Caco-2 (cell line): ENCODE measurements at regions not wholly inside any gene's neighbourhood (a gene's known extent, or its start where the extent isn't known, plus 50 kb on each side); places are given as distances from the start of the nearest gene placed in this dataset.

Experiments used
- BruUV-seq: library from RNA; stranded (reverse); fragments of 400-500 nt; replicated peaks from 2 replicates; lab custom pipeline; 2021; lab: Mats Ljungman, UMichigan
- CTCF ChIA-PET: fragments of 300-600 bp; sonication (Branson Sonifier 250); formaldehyde crosslinking; loops from one replicate; lab custom pipeline; 2022; ENCODE audit warnings: antibody characterized with exemption; lab: Charles Lee
- POLR2A ChIA-PET: fragments of 300-600 bp; sonication (Branson Sonifier 250); formaldehyde crosslinking; loops from one replicate; lab custom pipeline; 2022; ENCODE audit warnings: antibody characterized with exemption; lab: Charles Lee
- DNase-seq, 2 experiments: peaks; one replicate each; pipeline versions ENCODE4 v3.0.0 to v3.0.0-alpha.2; 2020 to 2022
- H3K27me3 ChIP-seq: replicated peaks from 2 replicates; pipeline ENCODE4 v1.6.0; 2011; ENCODE audit warnings: low read length; ENCODE audit not compliant: control insufficient read depth, insufficient read depth
- H3K36me3 ChIP-seq: 2 replicates; pipeline ENCODE4 v1.5.1; 2011; ENCODE audit warnings: low read length; ENCODE audit not compliant: control insufficient read depth, insufficient read depth
- H3K4me1 ChIP-seq: fragments of 250-450 bp; sonication (Bioruptor Pico); 2 replicates; pipeline ENCODE4 v1.5.1; 2020; ENCODE audit warnings: mild to moderate bottlenecking
- H3K4me3 ChIP-seq: 2 replicates; pipeline ENCODE4 v1.5.1; 2011; ENCODE audit warnings: low read depth, mild to moderate bottlenecking, control low read depth, low read length
- H3K9me3 ChIP-seq: fragments of 250-450 bp; sonication (Bioruptor Pico); 2 replicates; pipeline ENCODE4 v1.5.1; 2020; ENCODE audit warnings: mild to moderate bottlenecking, moderate library complexity
- H3K27ac Mint-ChIP-seq: one replicate; pipeline ENCODE4 v1.8.0; 2022; ENCODE audit warnings: mixed read lengths; ENCODE audit not compliant: unreplicated experiment
- H3K27me3 Mint-ChIP-seq: one replicate; pipeline ENCODE4 v1.8.0; 2022; ENCODE audit warnings: mixed read lengths; ENCODE audit not compliant: insufficient read depth, unreplicated experiment
- H3K36me3 Mint-ChIP-seq: one replicate; pipeline ENCODE4 v1.8.0; 2022; ENCODE audit warnings: mild to moderate bottlenecking, mixed read lengths; ENCODE audit not compliant: insufficient read depth, unreplicated experiment
- H3K4me1 Mint-ChIP-seq: one replicate; pipeline ENCODE4 v1.8.0; 2022; ENCODE audit warnings: low read depth, mixed read lengths; ENCODE audit not compliant: unreplicated experiment
- H3K4me3 Mint-ChIP-seq: one replicate; pipeline ENCODE4 v1.8.0; 2022; ENCODE audit warnings: mild to moderate bottlenecking, moderate library complexity, mixed read lengths; ENCODE audit not compliant: unreplicated experiment
- H3K9me3 Mint-ChIP-seq: one replicate; pipeline ENCODE4 v1.8.0; 2022; ENCODE audit warnings: mixed read lengths; ENCODE audit not compliant: unreplicated experiment
- intact Hi-C: fragments of 100-400 bp; cut with micrococcal nuclease; formaldehyde crosslinking; loops from one replicate; pipeline ENCODE4 v1.10.0; 2022; ENCODE audit not compliant: unreplicated experiment
- TF ChIP-seq, protein P1 (sequence below), 2 experiments: fragments of 200-600 bp in 1 of 2; IDR thresholded peaks; 1 replicate in 1 of 2; 2 replicates in 1 of 2; pipeline versions ENCODE4 v1.5.1 to v1.8.0; 2011 to 2022; ENCODE audit warnings: antibody characterized with exemption in 1 of 2, control low read depth in 1 of 2, inconsistent platforms in 1 of 2, low read depth in 1 of 2, low read length in 1 of 2, mild to moderate bottlenecking in 1 of 2, moderate library complexity in 1 of 2; ENCODE audit not compliant: insufficient read depth in 1 of 2, severe bottlenecking in 1 of 2, unreplicated experiment in 1 of 2

GRCh38 chr14:100435459-100435858 lies 112.3 kb downstream of the SLC25A47 start:
- no peaks in the 10 kb centered on the region for H3K36me3 ChIP-seq
- Mint-ChIP-seq H3K9me3 (no peaks in the 10 kb centered on the region), H3K27me3 (no peaks in the 10 kb centered on the region), H3K4me3 (no peak overlapping the region), H3K36me3 (no peaks in the 10 kb centered on the region), H3K4me1 (peaks cover 5% of the 10 kb centered on the region), H3K27ac (no peak overlapping the region)
- BruUV-seq, result no TSS peak
- no peak overlapping the region for H3K4me3 ChIP-seq
- H3K4me1 ChIP-seq, result no peaks in the 10 kb centered on the region
- no peaks in the 10 kb centered on the region for H3K27me3 ChIP-seq
- TF ChIP-seq, protein P1, sequence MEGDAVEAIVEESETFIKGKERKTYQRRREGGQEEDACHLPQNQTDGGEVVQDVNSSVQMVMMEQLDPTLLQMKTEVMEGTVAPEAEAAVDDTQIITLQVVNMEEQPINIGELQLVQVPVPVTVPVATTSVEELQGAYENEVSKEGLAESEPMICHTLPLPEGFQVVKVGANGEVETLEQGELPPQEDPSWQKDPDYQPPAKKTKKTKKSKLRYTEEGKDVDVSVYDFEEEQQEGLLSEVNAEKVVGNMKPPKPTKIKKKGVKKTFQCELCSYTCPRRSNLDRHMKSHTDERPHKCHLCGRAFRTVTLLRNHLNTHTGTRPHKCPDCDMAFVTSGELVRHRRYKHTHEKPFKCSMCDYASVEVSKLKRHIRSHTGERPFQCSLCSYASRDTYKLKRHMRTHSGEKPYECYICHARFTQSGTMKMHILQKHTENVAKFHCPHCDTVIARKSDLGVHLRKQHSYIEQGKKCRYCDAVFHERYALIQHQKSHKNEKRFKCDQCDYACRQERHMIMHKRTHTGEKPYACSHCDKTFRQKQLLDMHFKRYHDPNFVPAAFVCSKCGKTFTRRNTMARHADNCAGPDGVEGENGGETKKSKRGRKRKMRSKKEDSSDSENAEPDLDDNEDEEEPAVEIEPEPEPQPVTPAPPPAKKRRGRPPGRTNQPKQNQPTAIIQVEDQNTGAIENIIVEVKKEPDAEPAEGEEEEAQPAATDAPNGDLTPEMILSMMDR (IDR thresholded peaks at IDR 0.05; ENCODE audit: insufficient read depth in 1 of 2, low read depth in 1 of 2, low read length in 1 of 2, severe bottlenecking in 1 of 2, unreplicated experiment in 1 of 2), result no peak
- CTCF ChIA-PET, result interaction anchor here (1.2 to 2.2 kb wide), 2 partner anchors 50 to 211 kb away, joined by 3 to 12 read pairs; no protein-coding TSS in a partner anchor
- intact Hi-C loops, result no loop called here
- POLR2A ChIA-PET, result no interaction called here
- DNase-seq, result no peak
- no peaks in the 10 kb centered on the region for H3K9me3 ChIP-seq

- Histone ChIP-seq H3K4me3 (no peak overlapping the region), H3K27me3 (no peaks in the 10 kb centered on the region), H3K4me1 (no peaks in the 10 kb centered on the region), H3K36me3 (no peaks in the 10 kb centered on the region), H3K9me3 (no peaks in the 10 kb centered on the region)
- Mint-ChIP-seq H3K9me3 (no peaks in the 10 kb centered on the region), H3K27ac (no peak overlapping the region), H3K36me3 (no peaks in the 10 kb centered on the region), H3K4me3 (no peak overlapping the region), H3K4me1 (peaks cover 5% of the 10 kb centered on the region), H3K27me3 (no peaks in the 10 kb centered on the region)
- ChIA-PET POLR2A (interaction anchor here (0.6 kb wide), 1 partner anchor 315 kb away, joined by 3 read pairs; no protein-coding TSS in a partner anchor), CTCF (no interaction called here)
- TF ChIP-seq, protein P1 (IDR thresholded peaks at IDR 0.05; ENCODE audit: insufficient read depth in 1 of 2, low read depth in 1 of 2, low read length in 1 of 2, severe bottlenecking in 1 of 2, unreplicated experiment in 1 of 2), result no peak
- no peak for DNase-seq
- intact Hi-C loops, result no loop called here
- BruUV-seq, result no TSS peak
Measured at GRCh38 chr14:100436745-100437406, 113.7 kb downstream of the SLC25A47 start.

- Mint-ChIP-seq H3K4me3 (no peak overlapping the region), H3K27ac (no peak overlapping the region), H3K9me3 (no peaks in the 10 kb centered on the region), H3K36me3 (no peaks in the 10 kb centered on the region), H3K27me3 (no peaks in the 10 kb centered on the region), H3K4me1 (peaks cover 5% of the 10 kb centered on the region)
- Histone ChIP-seq H3K27me3 (no peaks in the 10 kb centered on the region), H3K9me3 (no peaks in the 10 kb centered on the region), H3K4me3 (no peak overlapping the region), H3K36me3 (no peaks in the 10 kb centered on the region), H3K4me1 (no peaks in the 10 kb centered on the region)
- no TSS peak for BruUV-seq
- TF ChIP-seq, protein P1 (IDR thresholded peaks at IDR 0.05; ENCODE audit: insufficient read depth in 1 of 2, low read depth in 1 of 2, low read length in 1 of 2, severe bottlenecking in 1 of 2, unreplicated experiment in 1 of 2), result no peak
- POLR2A ChIA-PET, result no interaction called here
- intact Hi-C loops, result no loop called here
- CTCF ChIA-PET, result no interaction called here
- no peak for DNase-seq
Measured at GRCh38 chr14:100438271-100438670, 115.1 kb downstream of the SLC25A47 start.
